ENCODE measurements at regions not wholly inside any gene's neighbourhood (a gene's known extent, or its start where the extent isn't known, plus 50 kb on each side); places are given as distances from the start of the nearest gene placed in this dataset.

DNA sequence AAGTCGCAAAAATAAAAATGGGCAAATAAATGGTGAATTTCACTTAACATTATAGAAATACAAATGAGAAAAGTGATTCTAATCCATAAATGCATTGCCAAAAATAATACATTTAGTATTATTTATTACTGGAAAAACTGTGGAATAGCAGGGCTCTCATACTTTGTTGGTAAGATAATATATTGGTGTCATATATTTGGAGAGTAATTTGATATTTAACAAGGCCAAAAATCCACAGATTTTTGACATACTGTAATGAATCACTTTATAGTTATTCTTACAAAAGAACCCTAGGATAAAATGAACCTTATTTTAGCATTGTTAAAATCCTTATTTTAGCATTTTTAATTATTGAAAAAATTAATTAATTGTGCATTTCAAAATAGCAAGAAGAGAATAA is 397.2 kb upstream of the DAB2 start:
- TF ChIP-seq SPI1 (IDR thresholded peaks at IDR 0.05; ENCODE audit: low read depth, low read length) = no peak
- no peak for TF ChIP-seq TAF1 (IDR thresholded peaks at IDR 0.05; ENCODE audit: low read depth, low read length)
- TF ChIP-seq POLR2A (IDR thresholded peaks at IDR 0.05; ENCODE audit: low read depth, low read length) = no peak
- no peak for TF ChIP-seq POLR2AphosphoS5 (IDR thresholded peaks at IDR 0.05; ENCODE audit: low read depth, low read length)
- no peak for TF ChIP-seq PAX5 (IDR thresholded peaks at IDR 0.05; ENCODE audit: insufficient read depth, low read length, severe bottlenecking)
- no peak for TF ChIP-seq POU2F2 (IDR thresholded peaks at IDR 0.05; ENCODE audit: low read depth, low read length)

Data from GM12891 (cell line).